ENCODE measurements at regions not wholly inside any gene's neighbourhood (a gene's known extent, or its start where the extent isn't known, plus 50 kb on each side); places are given as distances from the start of the nearest gene placed in this dataset.

DNA sequence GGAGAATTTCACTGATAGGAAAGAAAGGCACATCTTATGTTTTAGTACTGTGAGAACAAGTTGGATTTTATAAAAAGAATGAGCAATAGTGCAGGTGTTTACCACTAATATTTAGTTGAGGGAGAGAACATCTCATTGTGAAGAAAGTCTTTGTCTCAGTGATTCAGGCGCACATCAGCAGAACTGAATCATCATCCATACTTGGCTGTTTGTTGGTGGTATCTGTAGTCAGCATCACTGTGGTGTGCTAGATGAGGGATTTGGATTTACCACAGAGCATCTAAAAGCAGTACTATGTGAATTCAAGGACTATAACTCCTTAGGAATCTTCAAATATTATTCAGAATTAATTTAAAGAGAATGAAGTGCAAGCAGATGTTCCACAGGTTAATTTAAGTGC is 1380.5 kb upstream of the ATXN8OS start:
- Histone ChIP-seq H3K27ac (ENCODE audit: low read depth in 1 of 2, low read length in 2 of 2) (no peak overlapping the region), H3K36me3 (ENCODE audit: control insufficient read depth in 4 of 4, insufficient read depth in 3 of 4, low read depth in 1 of 4, low read length in 3 of 4) (no peaks in the 10 kb centered on the region), H3K27me3 (ENCODE audit: control insufficient read depth in 4 of 4, insufficient read depth in 4 of 4, low read length in 3 of 4) (no peaks in the 10 kb centered on the region), H3K9me3 (ENCODE audit: control insufficient read depth in 4 of 4, low read length in 3 of 4) (no peaks in the 10 kb centered on the region), H3K9ac (ENCODE audit: low read depth in 1 of 2, low read length in 2 of 2) (no peak overlapping the region), H3K4me3 (ENCODE audit: low read depth in 1 of 3, low read length in 3 of 3) (no peak overlapping the region), H3K4me1 (ENCODE audit: control insufficient read depth in 4 of 4, insufficient read depth in 4 of 4, low read length in 3 of 4) (no peaks in the 10 kb centered on the region)
- DNase-seq (ENCODE audit: low spot score): no peak
- TF ChIP-seq JUND (IDR thresholded peaks at IDR 0.05) (no peak), GABPA (IDR thresholded peaks at IDR 0.05 in 1 of 2, conservative IDR thresholded peaks at IDR 0.05 in 1 of 2) (no peak), FOXA1 (IDR thresholded peaks at IDR 0.05) (no peak), HNF4A (conservative IDR thresholded peaks at IDR 0.05) (no peak), FOXA2 (IDR thresholded peaks at IDR 0.05) (no peak), EGR1 (IDR thresholded peaks at IDR 0.05; ENCODE audit: low read depth in 2 of 2) (no peak), YY1 (IDR thresholded peaks at IDR 0.05) (no peak), RAD21 (IDR thresholded peaks at IDR 0.05) (no peak), SP1 (IDR thresholded peaks at IDR 0.05) (no peak), HNF4G (IDR thresholded peaks at IDR 0.05) (no peak), NR2F2 (IDR thresholded peaks at IDR 0.05) (no peak), RXRA (IDR thresholded peaks at IDR 0.05) (no peak)
- TF ChIP-seq, protein P1, sequence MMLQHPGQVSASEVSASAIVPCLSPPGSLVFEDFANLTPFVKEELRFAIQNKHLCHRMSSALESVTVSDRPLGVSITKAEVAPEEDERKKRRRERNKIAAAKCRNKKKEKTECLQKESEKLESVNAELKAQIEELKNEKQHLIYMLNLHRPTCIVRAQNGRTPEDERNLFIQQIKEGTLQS (IDR thresholded peaks at IDR 0.05): no peak
- TF ChIP-seq, protein P2, sequence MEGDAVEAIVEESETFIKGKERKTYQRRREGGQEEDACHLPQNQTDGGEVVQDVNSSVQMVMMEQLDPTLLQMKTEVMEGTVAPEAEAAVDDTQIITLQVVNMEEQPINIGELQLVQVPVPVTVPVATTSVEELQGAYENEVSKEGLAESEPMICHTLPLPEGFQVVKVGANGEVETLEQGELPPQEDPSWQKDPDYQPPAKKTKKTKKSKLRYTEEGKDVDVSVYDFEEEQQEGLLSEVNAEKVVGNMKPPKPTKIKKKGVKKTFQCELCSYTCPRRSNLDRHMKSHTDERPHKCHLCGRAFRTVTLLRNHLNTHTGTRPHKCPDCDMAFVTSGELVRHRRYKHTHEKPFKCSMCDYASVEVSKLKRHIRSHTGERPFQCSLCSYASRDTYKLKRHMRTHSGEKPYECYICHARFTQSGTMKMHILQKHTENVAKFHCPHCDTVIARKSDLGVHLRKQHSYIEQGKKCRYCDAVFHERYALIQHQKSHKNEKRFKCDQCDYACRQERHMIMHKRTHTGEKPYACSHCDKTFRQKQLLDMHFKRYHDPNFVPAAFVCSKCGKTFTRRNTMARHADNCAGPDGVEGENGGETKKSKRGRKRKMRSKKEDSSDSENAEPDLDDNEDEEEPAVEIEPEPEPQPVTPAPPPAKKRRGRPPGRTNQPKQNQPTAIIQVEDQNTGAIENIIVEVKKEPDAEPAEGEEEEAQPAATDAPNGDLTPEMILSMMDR (IDR thresholded peaks at IDR 0.05; ENCODE audit: low read depth, low read length, missing input control): no peak
- TF ChIP-seq, protein P3, sequence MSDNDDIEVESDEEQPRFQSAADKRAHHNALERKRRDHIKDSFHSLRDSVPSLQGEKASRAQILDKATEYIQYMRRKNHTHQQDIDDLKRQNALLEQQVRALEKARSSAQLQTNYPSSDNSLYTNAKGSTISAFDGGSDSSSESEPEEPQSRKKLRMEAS (IDR thresholded peaks at IDR 0.05): no peak
- TF ChIP-seq, protein P4, sequence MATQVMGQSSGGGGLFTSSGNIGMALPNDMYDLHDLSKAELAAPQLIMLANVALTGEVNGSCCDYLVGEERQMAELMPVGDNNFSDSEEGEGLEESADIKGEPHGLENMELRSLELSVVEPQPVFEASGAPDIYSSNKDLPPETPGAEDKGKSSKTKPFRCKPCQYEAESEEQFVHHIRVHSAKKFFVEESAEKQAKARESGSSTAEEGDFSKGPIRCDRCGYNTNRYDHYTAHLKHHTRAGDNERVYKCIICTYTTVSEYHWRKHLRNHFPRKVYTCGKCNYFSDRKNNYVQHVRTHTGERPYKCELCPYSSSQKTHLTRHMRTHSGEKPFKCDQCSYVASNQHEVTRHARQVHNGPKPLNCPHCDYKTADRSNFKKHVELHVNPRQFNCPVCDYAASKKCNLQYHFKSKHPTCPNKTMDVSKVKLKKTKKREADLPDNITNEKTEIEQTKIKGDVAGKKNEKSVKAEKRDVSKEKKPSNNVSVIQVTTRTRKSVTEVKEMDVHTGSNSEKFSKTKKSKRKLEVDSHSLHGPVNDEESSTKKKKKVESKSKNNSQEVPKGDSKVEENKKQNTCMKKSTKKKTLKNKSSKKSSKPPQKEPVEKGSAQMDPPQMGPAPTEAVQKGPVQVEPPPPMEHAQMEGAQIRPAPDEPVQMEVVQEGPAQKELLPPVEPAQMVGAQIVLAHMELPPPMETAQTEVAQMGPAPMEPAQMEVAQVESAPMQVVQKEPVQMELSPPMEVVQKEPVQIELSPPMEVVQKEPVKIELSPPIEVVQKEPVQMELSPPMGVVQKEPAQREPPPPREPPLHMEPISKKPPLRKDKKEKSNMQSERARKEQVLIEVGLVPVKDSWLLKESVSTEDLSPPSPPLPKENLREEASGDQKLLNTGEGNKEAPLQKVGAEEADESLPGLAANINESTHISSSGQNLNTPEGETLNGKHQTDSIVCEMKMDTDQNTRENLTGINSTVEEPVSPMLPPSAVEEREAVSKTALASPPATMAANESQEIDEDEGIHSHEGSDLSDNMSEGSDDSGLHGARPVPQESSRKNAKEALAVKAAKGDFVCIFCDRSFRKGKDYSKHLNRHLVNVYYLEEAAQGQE (IDR thresholded peaks at IDR 0.05): no peak
- WGBS: 87% methylated on average over 1 of the region's 1 CpG

DNA sequence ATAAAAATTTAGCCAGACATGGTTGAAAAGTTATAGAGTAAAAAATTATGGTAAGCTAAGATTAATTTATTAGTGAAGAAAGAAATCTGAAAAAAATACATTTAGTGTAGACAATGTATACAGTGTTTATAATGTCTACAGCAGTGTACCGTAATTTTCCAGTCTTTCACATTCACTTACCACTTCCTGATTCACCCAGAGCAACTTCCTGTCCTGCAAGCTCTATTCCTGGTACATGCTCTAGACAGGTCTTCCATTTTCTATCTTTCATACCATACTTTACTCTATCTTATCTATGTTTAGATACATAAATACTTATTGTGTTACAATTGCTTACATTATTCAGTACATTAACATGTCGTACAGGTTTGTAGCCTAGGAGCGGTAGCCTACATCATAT is 1387.8 kb upstream of the ATXN8OS start:
- Histone ChIP-seq H3K4me1 (ENCODE audit: control insufficient read depth in 4 of 4, insufficient read depth in 4 of 4, low read length in 3 of 4) (no peaks in the 10 kb centered on the region), H3K27ac (ENCODE audit: low read depth in 1 of 2, low read length in 2 of 2) (no peak overlapping the region), H3K9ac (ENCODE audit: low read depth in 1 of 2, low read length in 2 of 2) (no peak overlapping the region), H3K36me3 (ENCODE audit: control insufficient read depth in 4 of 4, insufficient read depth in 3 of 4, low read depth in 1 of 4, low read length in 3 of 4) (no peaks in the 10 kb centered on the region), H3K4me3 (ENCODE audit: low read depth in 1 of 3, low read length in 3 of 3) (no peak overlapping the region), H3K9me3 (ENCODE audit: control insufficient read depth in 4 of 4, low read length in 3 of 4) (no peaks in the 10 kb centered on the region), H3K27me3 (ENCODE audit: control insufficient read depth in 4 of 4, insufficient read depth in 4 of 4, low read length in 3 of 4) (no peaks in the 10 kb centered on the region)
- no peak for DNase-seq (ENCODE audit: low spot score)
- TF ChIP-seq SP1 (IDR thresholded peaks at IDR 0.05) (no peak), NR2F2 (IDR thresholded peaks at IDR 0.05) (no peak), YY1 (IDR thresholded peaks at IDR 0.05) (no peak), EGR1 (IDR thresholded peaks at IDR 0.05; ENCODE audit: low read depth in 2 of 2) (no peak)
- TF ChIP-seq, protein P5, sequence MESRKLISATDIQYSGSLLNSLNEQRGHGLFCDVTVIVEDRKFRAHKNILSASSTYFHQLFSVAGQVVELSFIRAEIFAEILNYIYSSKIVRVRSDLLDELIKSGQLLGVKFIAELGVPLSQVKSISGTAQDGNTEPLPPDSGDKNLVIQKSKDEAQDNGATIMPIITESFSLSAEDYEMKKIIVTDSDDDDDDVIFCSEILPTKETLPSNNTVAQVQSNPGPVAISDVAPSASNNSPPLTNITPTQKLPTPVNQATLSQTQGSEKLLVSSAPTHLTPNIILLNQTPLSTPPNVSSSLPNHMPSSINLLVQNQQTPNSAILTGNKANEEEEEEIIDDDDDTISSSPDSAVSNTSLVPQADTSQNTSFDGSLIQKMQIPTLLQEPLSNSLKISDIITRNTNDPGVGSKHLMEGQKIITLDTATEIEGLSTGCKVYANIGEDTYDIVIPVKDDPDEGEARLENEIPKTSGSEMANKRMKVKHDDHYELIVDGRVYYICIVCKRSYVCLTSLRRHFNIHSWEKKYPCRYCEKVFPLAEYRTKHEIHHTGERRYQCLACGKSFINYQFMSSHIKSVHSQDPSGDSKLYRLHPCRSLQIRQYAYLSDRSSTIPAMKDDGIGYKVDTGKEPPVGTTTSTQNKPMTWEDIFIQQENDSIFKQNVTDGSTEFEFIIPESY (IDR thresholded peaks at IDR 0.05): no peak
- TF ChIP-seq, protein P4 (IDR thresholded peaks at IDR 0.05): no peak
- WGBS: 84% methylated on average over 3 of the region's 3 CpGs
